Right lobe of liver (tissue), 4 donors: ENCODE measurements at regions not wholly inside any gene's neighbourhood (a gene's known extent, or its start where the extent isn't known, plus 50 kb on each side); places are given as distances from the start of the nearest gene placed in this dataset.

Experiments
- POLR2A ChIP-seq: fragments of 450-650 bp; IDR thresholded peaks from one replicate; pipeline ENCODE4 v1.6.1; 2017; ENCODE audit warnings: antibody characterized with exemption, mild to moderate bottlenecking
- TF ChIP-seq, protein P1 (sequence below), 4 donors: fragments of 200-600 bp in 3 of 4; fragments of 450-650 bp in 1 of 4; IDR thresholded peaks; one replicate each; pipeline versions ENCODE4 v1.5.1 to v1.8.0; 2016 to 2022; ENCODE audit warnings: antibody characterized with exemption in 4 of 4, mild to moderate bottlenecking in 2 of 4
- donor health status: DM: no; HTN: no; CAD: no.
- donor health status: DM: no; HTN: no; CAD: no.
- donor health status: DM: no; HTN: yes; CAD: no.

DNA sequence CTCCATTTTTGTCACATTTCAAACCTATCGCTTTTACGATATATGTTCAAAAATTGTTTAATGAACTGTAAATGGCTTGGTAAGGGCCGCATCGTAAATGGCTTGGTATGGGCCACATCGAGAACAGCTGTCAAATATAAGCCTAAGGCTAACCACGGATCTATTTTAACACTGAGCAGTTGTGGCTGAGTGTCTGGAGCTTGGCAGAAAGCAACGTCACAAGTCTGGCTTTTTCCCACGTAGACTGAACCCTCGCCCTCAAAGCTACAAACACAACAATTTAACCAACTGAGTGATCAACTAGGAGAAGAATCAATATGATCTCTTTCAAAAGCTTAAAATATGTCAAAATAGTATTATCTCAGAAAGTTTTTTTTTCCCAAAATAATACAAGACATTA, 71.4 kb upstream of the PRSS16 start:
- no peak for TF ChIP-seq POLR2A
- TF ChIP-seq, protein P1, sequence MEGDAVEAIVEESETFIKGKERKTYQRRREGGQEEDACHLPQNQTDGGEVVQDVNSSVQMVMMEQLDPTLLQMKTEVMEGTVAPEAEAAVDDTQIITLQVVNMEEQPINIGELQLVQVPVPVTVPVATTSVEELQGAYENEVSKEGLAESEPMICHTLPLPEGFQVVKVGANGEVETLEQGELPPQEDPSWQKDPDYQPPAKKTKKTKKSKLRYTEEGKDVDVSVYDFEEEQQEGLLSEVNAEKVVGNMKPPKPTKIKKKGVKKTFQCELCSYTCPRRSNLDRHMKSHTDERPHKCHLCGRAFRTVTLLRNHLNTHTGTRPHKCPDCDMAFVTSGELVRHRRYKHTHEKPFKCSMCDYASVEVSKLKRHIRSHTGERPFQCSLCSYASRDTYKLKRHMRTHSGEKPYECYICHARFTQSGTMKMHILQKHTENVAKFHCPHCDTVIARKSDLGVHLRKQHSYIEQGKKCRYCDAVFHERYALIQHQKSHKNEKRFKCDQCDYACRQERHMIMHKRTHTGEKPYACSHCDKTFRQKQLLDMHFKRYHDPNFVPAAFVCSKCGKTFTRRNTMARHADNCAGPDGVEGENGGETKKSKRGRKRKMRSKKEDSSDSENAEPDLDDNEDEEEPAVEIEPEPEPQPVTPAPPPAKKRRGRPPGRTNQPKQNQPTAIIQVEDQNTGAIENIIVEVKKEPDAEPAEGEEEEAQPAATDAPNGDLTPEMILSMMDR (IDR thresholded peaks at IDR 0.05) = no peak
